ENCODE measurements at regions not wholly inside any gene's neighbourhood (a gene's known extent, or its start where the extent isn't known, plus 50 kb on each side); places are given as distances from the start of the nearest gene placed in this dataset.

DNA sequence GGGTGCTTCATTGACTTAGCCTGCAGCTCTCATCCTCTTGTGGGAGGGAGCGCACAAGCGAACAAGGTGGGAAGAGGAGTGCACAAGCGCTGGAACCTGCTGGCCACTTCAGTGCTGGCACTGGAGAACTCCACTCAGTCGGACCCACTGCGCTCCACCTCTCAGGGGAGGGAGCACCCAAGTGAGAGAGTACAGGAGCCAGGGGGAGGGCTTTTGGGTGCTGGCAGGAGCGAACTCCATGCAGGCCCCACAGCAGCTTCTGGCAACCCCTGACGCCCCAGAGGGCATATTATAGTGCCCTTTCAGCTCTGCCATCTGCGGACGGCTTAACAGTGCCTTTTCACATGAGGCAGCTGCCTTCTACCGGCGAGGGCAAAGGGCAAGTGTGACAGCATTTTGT, 774.2 kb upstream of the COX7C start:
- Histone ChIP-seq H3K36me3 (ENCODE audit: control insufficient read depth, insufficient read depth, low read length) (no peaks in the 10 kb centered on the region), H3K9me3 (ENCODE audit: control insufficient read depth, insufficient read depth, low read length) (peaks cover 3% of the 10 kb centered on the region), H3K27me3 (ENCODE audit: control insufficient read depth, insufficient read depth, low read length) (no peaks in the 10 kb centered on the region), H3K27ac (ENCODE audit: low read length) (no peak overlapping the region), H3K4me3 (ENCODE audit: low read length) (no peak overlapping the region), H3K4me1 (ENCODE audit: control insufficient read depth, insufficient read depth, low read length) (no peaks in the 10 kb centered on the region)
- H3K4me1 Mint-ChIP-seq = no peaks in the 10 kb centered on the region
- H3K36me3 Mint-ChIP-seq = no peaks in the 10 kb centered on the region
- ATAC-seq (no peak), DNase-seq (no peak)
- H3K27me3 Mint-ChIP-seq (ENCODE audit: low read depth in 2 of 2) = no peaks in the 10 kb centered on the region
- no peak for TF ChIP-seq CTCF (IDR thresholded peaks at IDR 0.05)
- peaks cover 8 to 14% of the 10 kb centered on the region in 2 donors for H3K9me3 Mint-ChIP-seq
- H3K27ac Mint-ChIP-seq = no peak overlapping the region
- intact Hi-C loops (cut with micrococcal nuclease) = no loop called here
- WGBS (ENCODE audit: insufficient coverage) = 90% methylated on average over 11 of the region's 11 CpGs
- H3K4me3 Mint-ChIP-seq = no peak overlapping the region

GRCh38 chr5:85849411-85849810, 768.3 kb upstream of the COX7C start:
- Histone ChIP-seq H3K4me1 (ENCODE audit: control insufficient read depth, insufficient read depth, low read length) (no peaks in the 10 kb centered on the region), H3K27me3 (ENCODE audit: control insufficient read depth, insufficient read depth, low read length) (no peaks in the 10 kb centered on the region), H3K4me3 (ENCODE audit: low read length) (no peak overlapping the region), H3K36me3 (ENCODE audit: control insufficient read depth, insufficient read depth, low read length) (no peaks in the 10 kb centered on the region), H3K27ac (ENCODE audit: low read length) (no peak overlapping the region), H3K9me3 (ENCODE audit: control insufficient read depth, insufficient read depth, low read length) (peaks cover 3% of the 10 kb centered on the region)
- no peak for TF ChIP-seq CTCF (IDR thresholded peaks at IDR 0.05)
- intact Hi-C loops (cut with micrococcal nuclease) = no loop called here
- no peak for ATAC-seq
- Mint-ChIP-seq H3K4me1 (no peaks in the 10 kb centered on the region), H3K27ac (no peak overlapping the region), H3K4me3 (no peak overlapping the region), H3K9me3 (peaks cover 11 to 19% of the 10 kb centered on the region in 2 donors), H3K36me3 (no peaks in the 10 kb centered on the region), H3K27me3 (ENCODE audit: low read depth in 2 of 2) (no peaks in the 10 kb centered on the region)
- no peak for DNase-seq
- WGBS (ENCODE audit: insufficient coverage) = 86% methylated on average over 4 of the region's 4 CpGs

GRCh38 chr5:85865296-85865695, 752.4 kb upstream of the COX7C start:
- H3K9me3 Mint-ChIP-seq = peaks cover 18 to 28% of the 10 kb centered on the region in 2 donors
- no peak for ATAC-seq
- Histone ChIP-seq H3K27me3 (ENCODE audit: control insufficient read depth, insufficient read depth, low read length) (no peaks in the 10 kb centered on the region), H3K9me3 (ENCODE audit: control insufficient read depth, insufficient read depth, low read length) (peaks cover 2% of the 10 kb centered on the region), H3K27ac (ENCODE audit: low read length) (no peak overlapping the region), H3K36me3 (ENCODE audit: control insufficient read depth, insufficient read depth, low read length) (no peaks in the 10 kb centered on the region), H3K4me3 (ENCODE audit: low read length) (no peak overlapping the region), H3K4me1 (ENCODE audit: control insufficient read depth, insufficient read depth, low read length) (no peaks in the 10 kb centered on the region)
- no peak overlapping the region for H3K4me3 Mint-ChIP-seq
- 98% methylated on average over 3 of the region's 3 CpGs for WGBS (ENCODE audit: insufficient coverage)
- no peaks in the 10 kb centered on the region for H3K27me3 Mint-ChIP-seq (ENCODE audit: low read depth in 2 of 2)
- H3K36me3 Mint-ChIP-seq = no peaks in the 10 kb centered on the region
- no peak overlapping the region for H3K27ac Mint-ChIP-seq
- no peak for DNase-seq
- no peak for TF ChIP-seq CTCF (IDR thresholded peaks at IDR 0.05)
- H3K4me1 Mint-ChIP-seq = no peaks in the 10 kb centered on the region
- intact Hi-C loops (cut with micrococcal nuclease) = no loop called here

DNA sequence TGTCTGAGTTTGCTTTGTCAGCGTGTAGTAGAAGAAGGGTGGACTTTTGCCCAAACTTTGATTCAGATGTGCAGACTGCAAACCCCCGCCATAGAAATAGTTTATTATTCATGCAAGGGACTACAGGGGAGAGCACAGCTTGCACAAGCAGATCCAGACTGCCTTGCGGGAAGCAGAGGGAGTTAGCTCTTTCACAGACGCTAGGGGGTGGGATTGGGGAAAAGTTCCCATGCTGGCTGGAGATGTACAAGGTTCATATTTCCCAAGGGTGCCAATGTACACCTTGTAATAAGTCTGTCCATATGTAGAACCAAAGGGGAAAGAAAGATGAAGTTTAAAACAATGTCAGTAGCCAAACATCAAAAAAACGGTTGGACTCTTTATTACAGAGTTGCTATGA, 749.7 kb upstream of the COX7C start:
- ATAC-seq = no peak
- intact Hi-C loops (cut with micrococcal nuclease) = no loop called here
- no peak overlapping the region for H3K4me3 ChIP-seq (ENCODE audit: low read length)
- H3K4me1 ChIP-seq (ENCODE audit: control insufficient read depth, insufficient read depth, low read length) = no peaks in the 10 kb centered on the region
- Mint-ChIP-seq H3K9me3 (peaks cover 15 to 24% of the 10 kb centered on the region in 2 donors), H3K27ac (no peak overlapping the region), H3K4me1 (no peaks in the 10 kb centered on the region), H3K27me3 (ENCODE audit: low read depth in 2 of 2) (no peaks in the 10 kb centered on the region), H3K36me3 (no peaks in the 10 kb centered on the region), H3K4me3 (no peak overlapping the region)
- no peaks in the 10 kb centered on the region for H3K36me3 ChIP-seq (ENCODE audit: control insufficient read depth, insufficient read depth, low read length)
- 98% methylated on average over 4 of the region's 5 CpGs for WGBS (ENCODE audit: insufficient coverage)
- no peak overlapping the region for H3K27ac ChIP-seq (ENCODE audit: low read length)
- peaks cover 2% of the 10 kb centered on the region for H3K9me3 ChIP-seq (ENCODE audit: control insufficient read depth, insufficient read depth, low read length)
- no peak for TF ChIP-seq CTCF (IDR thresholded peaks at IDR 0.05)
- DNase-seq = no peak
- no peaks in the 10 kb centered on the region for H3K27me3 ChIP-seq (ENCODE audit: control insufficient read depth, insufficient read depth, low read length)

Data from natural killer cell (primary cell).